ENCODE measurements at regions not wholly inside any gene's neighbourhood (a gene's known extent, or its start where the extent isn't known, plus 50 kb on each side); places are given as distances from the start of the nearest gene placed in this dataset.

DNA sequence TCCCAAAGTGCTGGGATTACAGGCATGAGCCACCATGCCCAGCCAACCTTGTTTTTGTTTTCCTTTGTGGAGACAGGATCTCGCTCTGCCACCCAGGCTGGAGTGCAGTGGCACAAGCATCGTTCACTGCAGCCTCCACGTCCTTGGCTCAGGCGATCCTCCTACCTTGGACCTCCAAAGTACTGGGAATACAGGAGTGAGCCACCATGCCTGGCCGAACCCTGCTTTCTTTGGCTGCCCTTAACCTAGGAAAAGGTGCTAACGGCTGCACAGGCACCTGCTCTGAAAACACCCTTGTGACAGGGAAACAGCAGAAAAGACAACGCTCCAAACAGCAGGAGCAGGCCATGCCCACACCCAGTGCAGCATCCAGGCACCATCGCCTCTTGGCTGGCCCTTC lies 71.9 kb downstream of the OAT start:
- Histone ChIP-seq H3K4me3 (no peak overlapping the region), H3K4me1 (peaks cover 53 to 78% (median 71%) of the 10 kb centered on the region in 10 experiments), H3K27ac (no peak overlapping the region), H3K36me3 (no peaks in the 10 kb centered on the region), H3K9me3 (replicated peaks in 1 of 11) (no peaks in the 10 kb centered on the region), H3K9ac (no peak overlapping the region), H3K4me2 (peak overlapping the region in 7 of 11 experiments; percentile 18 to 48 (median 43); a peak in 13 of 22 replicates), H3K27me3 (no peaks in the 10 kb centered on the region), H4K20me1 (no peaks in the 10 kb centered on the region)
- TF ChIP-seq Cebpa-rat (IDR thresholded peaks at IDR 0.05): no peak

DNA sequence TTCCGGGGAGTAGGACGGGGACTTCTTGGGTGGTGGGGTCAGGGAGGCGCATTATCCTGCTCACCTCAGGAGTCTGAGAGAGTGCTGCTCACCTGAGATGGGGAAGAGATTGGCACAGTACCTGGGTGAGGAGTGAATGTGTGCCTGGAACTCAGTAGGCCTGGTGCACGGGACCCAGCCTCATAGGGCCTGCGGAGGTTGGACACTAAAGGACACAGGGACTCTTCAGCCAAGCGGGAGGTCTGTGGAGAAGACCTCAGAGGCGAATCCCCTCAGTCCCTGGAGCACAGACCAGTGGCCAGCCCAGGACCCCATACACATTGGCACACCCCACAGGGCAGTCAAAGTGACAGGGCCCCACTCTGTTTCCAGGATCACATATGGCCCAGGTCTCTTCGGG lies 73.2 kb downstream of the OAT start:
- Histone ChIP-seq H3K9me3 (replicated peaks in 1 of 11) (no peaks in the 10 kb centered on the region), H4K20me1 (no peaks in the 10 kb centered on the region), H3K4me1 (peaks cover 54 to 84% (median 76%) of the 10 kb centered on the region in 10 experiments), H3K36me3 (no peaks in the 10 kb centered on the region), H3K27me3 (no peaks in the 10 kb centered on the region), H3K4me2 (peak overlapping the region in 8 of 11 experiments; percentile 14 to 48 (median 29); a peak in 5 of 22 replicates), H3K4me3 (no peak overlapping the region), H3K9ac (no peak overlapping the region), H3K27ac (no peak overlapping the region; a peak in 1 of 22 replicates)
- no peak for TF ChIP-seq Cebpa-rat (IDR thresholded peaks at IDR 0.05)

DNA sequence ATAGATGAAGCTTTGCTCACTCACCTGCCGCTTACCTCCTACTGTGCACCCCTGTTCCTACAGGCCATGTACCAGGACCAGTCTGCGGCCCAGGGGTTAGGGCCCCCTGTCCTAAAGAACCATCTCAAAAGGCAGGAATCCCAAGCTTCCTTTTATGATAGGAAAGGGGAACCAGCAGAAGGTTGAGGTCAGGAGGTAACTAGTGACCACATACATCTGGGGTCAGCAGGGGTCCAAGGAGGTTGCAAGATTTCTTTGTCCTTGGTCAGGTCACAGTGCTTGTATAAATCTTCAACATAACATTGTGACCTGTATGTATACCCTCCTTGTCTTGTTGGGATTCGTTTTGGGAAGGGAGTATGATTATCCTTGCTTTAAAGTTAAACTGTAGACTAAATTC lies 73.8 kb downstream of the OAT start:
- Histone ChIP-seq H3K9ac (no peak overlapping the region), H3K9me3 (replicated peaks in 1 of 11) (no peaks in the 10 kb centered on the region), H3K4me2 (peak overlapping the region in 5 of 11 experiments; percentile 3 to 20 (median 18); a peak in 6 of 22 replicates), H3K36me3 (no peaks in the 10 kb centered on the region), H3K27ac (no peak overlapping the region), H4K20me1 (no peaks in the 10 kb centered on the region), H3K27me3 (no peaks in the 10 kb centered on the region), H3K4me1 (peaks cover 59 to 90% (median 82%) of the 10 kb centered on the region in 10 experiments), H3K4me3 (no peak overlapping the region)
- TF ChIP-seq Cebpa-rat (IDR thresholded peaks at IDR 0.05): no peak

DNA sequence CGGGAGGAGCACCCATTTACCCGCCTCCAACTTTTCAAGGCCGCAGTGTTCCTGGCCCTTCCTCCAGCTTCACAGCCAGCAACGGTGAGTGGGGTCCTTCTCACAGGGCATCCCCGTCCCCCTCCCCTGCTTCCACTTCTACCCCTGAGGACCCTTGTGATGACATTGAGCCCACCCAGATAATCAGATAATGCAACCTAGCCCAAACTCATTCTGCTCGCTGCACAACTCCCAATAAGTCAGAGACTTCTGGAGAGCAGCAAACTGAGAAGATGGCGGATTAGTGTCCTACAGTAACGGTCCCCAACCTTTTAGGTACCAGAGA lies 74.5 kb downstream of the OAT start:
- Histone ChIP-seq H3K9ac (no peak overlapping the region), H3K27ac (peak overlapping the region in 3 of 11 experiments; percentile 90 to 92 (median 91); a peak in 4 of 22 replicates), H3K9me3 (replicated peaks in 1 of 11) (no peaks in the 10 kb centered on the region), H3K36me3 (no peaks in the 10 kb centered on the region), H3K4me1 (peaks cover 59 to 93% (median 85%) of the 10 kb centered on the region in 10 experiments), H3K4me3 (no peak overlapping the region), H3K4me2 (peak overlapping the region in 2 of 11 experiments; percentile 91 to 97; a peak in 1 of 22 replicates), H4K20me1 (no peaks in the 10 kb centered on the region), H3K27me3 (no peaks in the 10 kb centered on the region)
- TF ChIP-seq Cebpa-rat (IDR thresholded peaks at IDR 0.05): no peak

DNA sequence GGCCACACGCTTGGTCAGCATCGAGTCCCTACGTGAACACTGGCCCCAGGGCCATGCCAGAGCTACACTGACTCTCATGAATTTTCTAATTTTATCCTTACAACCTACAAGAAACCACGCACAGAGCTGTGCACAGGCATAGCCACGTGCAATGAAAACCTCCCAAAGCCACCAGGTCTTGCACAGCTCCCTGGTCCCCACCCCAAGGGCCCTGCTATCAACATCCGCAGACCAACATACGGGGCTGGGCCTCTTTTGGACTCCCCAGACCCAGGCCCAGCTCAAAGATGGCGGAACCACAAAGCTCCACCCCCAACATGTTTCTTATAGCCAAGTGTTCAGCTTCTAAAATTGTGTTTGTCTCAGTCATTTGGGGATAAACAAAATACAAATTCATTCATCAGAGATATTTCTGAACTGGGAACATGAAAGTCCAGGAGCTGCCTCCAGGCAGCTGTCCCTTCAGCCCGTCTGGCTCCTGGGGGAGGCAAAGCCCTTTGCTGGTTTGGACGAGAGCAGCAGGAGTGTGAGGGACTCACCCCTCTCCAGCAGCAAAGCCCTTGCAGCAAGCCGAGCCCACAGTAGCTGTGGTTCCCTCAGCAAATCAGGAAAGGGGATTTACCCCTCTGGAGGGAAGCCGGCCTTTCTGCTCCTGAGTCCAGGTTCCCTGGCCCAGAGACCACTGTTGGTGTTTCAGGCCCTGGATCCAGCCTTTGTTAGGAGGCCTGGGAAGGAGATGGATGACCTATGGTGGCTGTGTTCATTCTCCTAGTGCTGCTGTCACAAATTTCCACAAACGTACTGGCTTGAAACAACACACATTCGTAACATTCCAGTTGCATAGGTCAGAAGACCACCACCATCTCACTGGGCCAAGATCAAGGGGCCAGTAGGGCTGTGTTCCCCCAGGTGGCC lies 75.1 kb downstream of the OAT start:
- Histone ChIP-seq H3K27ac (peak overlapping the region in 6 of 11 experiments; percentile 9 to 92 (median 88); a peak in 8 of 22 replicates), H3K4me3 (no peak overlapping the region), H3K36me3 (no peaks in the 10 kb centered on the region), H4K20me1 (no peaks in the 10 kb centered on the region), H3K4me2 (peak overlapping the region in 10 of 11 experiments; percentile 8 to 97 (median 91); a peak in 11 of 22 replicates), H3K9ac (no peak overlapping the region; a peak in 1 of 22 replicates), H3K4me1 (peaks cover 58 to 93% (median 85%) of the 10 kb centered on the region in 10 experiments), H3K27me3 (no peaks in the 10 kb centered on the region), H3K9me3 (replicated peaks in 1 of 11) (no peaks in the 10 kb centered on the region)
- no peak for TF ChIP-seq Cebpa-rat (IDR thresholded peaks at IDR 0.05)

DNA sequence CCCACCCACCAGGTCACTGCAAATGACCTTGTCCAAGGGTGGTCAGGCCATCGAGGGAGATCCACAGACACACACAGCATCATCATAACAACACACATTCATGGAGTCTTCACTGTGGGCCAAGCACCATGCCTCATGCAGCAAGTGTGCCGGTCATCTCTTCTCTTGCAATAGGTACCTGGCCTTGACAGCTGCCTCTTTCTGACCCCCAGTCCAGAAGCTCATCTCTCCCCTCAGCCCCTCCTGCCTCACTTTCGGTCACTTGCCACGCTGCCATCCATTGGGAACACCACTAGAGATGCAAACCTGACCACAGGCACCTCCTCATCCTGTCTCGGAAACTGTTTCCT lies 75.9 kb downstream of the OAT start:
- H3K9ac ChIP-seq: 0 out of 22 replicates have a peak overlapping the region, but pooled peaks of 1 of the 11 experiments have one; percentile 5
- no peaks in the 10 kb centered on the region; a peak in 1 of 22 replicates for H3K9me3 ChIP-seq (replicated peaks in 1 of 11)
- no peaks in the 10 kb centered on the region for H3K27me3 ChIP-seq
- peak overlapping the region in 9 of 11 experiments; percentile 76 to 92 (median 83); a peak in 16 of 22 replicates for H3K27ac ChIP-seq
- peaks cover 58 to 93% (median 85%) of the 10 kb centered on the region in 10 experiments for H3K4me1 ChIP-seq
- H3K4me2 ChIP-seq: peak overlapping the region; percentile 14 to 97 (median 94); a peak in 15 of 22 replicates
- TF ChIP-seq Cebpa-rat (IDR thresholded peaks at IDR 0.05): no peak
- no peak overlapping the region for H3K4me3 ChIP-seq
- no peaks in the 10 kb centered on the region for H4K20me1 ChIP-seq
- no peaks in the 10 kb centered on the region for H3K36me3 ChIP-seq

DNA sequence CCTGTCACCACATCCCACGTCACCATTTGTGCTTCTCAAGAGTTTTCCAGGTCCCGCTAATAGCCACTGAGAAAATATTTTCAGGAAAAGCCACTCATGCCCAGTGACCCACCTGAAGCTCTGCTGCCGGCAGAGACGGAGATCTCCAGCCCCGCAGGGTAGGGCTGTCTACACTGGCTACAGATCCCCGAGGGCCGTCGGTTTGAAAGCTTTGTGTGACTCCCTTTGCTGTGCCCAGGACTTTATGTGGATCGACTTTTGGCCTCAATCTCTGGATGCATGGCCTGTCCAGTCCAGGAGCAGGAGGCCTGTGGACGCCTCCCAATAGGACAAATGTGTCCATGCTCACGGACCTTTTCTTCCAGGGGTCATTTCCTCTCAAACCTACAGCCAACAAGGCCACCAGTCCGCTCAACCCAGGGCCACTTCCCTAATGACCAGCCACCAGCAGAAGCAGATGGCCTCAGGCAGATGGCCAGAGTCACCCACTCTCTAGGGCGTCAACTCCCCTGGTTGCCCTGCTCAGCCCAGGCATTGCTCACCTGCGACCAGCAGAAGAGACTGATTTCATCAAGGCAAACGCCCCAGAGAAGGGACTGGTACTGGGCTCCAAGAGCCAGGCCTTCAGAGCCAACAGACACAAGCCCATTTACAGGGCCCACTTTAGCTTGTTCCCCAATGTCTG lies 76.4 kb downstream of the OAT start:
- Histone ChIP-seq H3K4me2 (peak overlapping the region; percentile 87 to 97 (median 94); a peak in 21 of 22 replicates), H3K4me1 (peaks cover 57 to 94% (median 85%) of the 10 kb centered on the region in 10 experiments), H3K36me3 (no peaks in the 10 kb centered on the region), H3K9ac (peak overlapping the region in 6 of 11 experiments; percentile 3 to 81 (median 70); a peak in 8 of 22 replicates), H3K27ac (peak overlapping the region in 10 of 11 experiments; percentile 70 to 92 (median 82); a peak in 20 of 22 replicates), H3K4me3 (no peak overlapping the region), H4K20me1 (no peaks in the 10 kb centered on the region), H3K27me3 (no peaks in the 10 kb centered on the region), H3K9me3 (replicated peaks in 1 of 11) (peaks cover 0 to 5% (median under 1%) of the 10 kb centered on the region in 11 experiments; a peak in 7 of 22 replicates)
- TF ChIP-seq Cebpa-rat (IDR thresholded peaks at IDR 0.05): no peak

DNA sequence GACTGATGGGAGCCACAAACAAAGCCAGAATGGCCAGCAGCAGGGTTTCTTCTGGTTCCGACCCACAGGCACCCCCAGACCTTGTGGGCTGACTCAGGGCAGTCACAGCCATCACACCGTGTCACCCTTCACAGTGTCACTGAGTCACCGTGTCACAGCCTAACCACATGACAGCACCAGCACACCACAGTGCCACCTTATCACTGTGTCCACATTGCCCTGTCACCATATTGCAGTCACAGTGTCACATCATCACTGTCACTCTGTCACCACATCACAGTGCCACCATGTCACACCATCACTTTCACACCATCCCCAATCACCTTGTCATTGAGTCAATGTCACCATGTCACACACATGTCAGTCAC lies 77.0 kb downstream of the OAT start:
- Histone ChIP-seq H3K27ac (peak overlapping the region in 10 of 11 experiments; percentile 70 to 92 (median 82); a peak in 20 of 22 replicates), H3K9me3 (replicated peaks in 1 of 11) (peaks cover 0 to 10% (median 6%) of the 10 kb centered on the region in 11 experiments; a peak in 14 of 22 replicates), H3K4me2 (peak overlapping the region; percentile 87 to 97 (median 94)), H3K4me1 (peaks cover 57 to 89% (median 82%) of the 10 kb centered on the region in 10 experiments), H3K27me3 (no peaks in the 10 kb centered on the region), H3K36me3 (no peaks in the 10 kb centered on the region), H3K9ac (peak overlapping the region in 10 of 11 experiments; percentile 56 to 81 (median 72); a peak in 17 of 22 replicates), H3K4me3 (peak overlapping the region in 2 of 10 experiments; percentile 43 to 44; a peak in 4 of 20 replicates), H4K20me1 (no peaks in the 10 kb centered on the region)
- 0 out of 22 replicates have a peak, but pooled peaks of 1 of the 11 experiments have one; percentile 14 for TF ChIP-seq Cebpa-rat (IDR thresholded peaks at IDR 0.05)
